Right lobe of liver (tissue), 6 donors: ENCODE measurements at regions not wholly inside any gene's neighbourhood (a gene's known extent, or its start where the extent isn't known, plus 50 kb on each side); places are given as distances from the start of the nearest gene placed in this dataset.

ENCODE experiments used
- ATAC-seq, 4 donors: fragments of 200-7000 bp; cut with Tn5 transposase; one replicate each; pipeline ENCODE4 v1.9.1; 2020; ENCODE audit warnings: mild to moderate bottlenecking in 4 of 4, moderate library complexity in 4 of 4
- DNase-seq, 3 donors: peaks; one replicate each; pipeline ENCODE4 v3.0.0-alpha.2; 2020
- H3K27ac ChIP-seq, 3 donors: fragments of 200-600 bp; one replicate each; pipeline ENCODE4 v1.8.0; 2022
- H3K27me3 ChIP-seq, 2 donors: fragments of 200-600 bp; one replicate each; pipeline ENCODE4 v1.8.0; 2022
- H3K36me3 ChIP-seq, 4 donors: fragments of 200-600 bp; sonication (generic) in 1 of 4; one replicate each; pipeline versions ENCODE4 v1.5.1 to v1.8.0; 2017 to 2022; ENCODE audit warnings: control low read depth in 1 of 4
- H3K4me1 ChIP-seq, 4 donors: fragments of 200-600 bp; sonication (generic) in 1 of 4; one replicate each; pipeline versions ENCODE4 v1.5.1 to v1.8.0; 2017 to 2022; ENCODE audit warnings: control low read depth in 1 of 4
- H3K4me3 ChIP-seq, 3 donors: fragments of 200-600 bp; one replicate each; pipeline ENCODE4 v1.8.0; 2022
- H3K9me3 ChIP-seq, 4 donors: fragments of 200-600 bp; sonication (generic) in 1 of 4; one replicate each; pipeline versions ENCODE4 v1.5.1 to v1.8.0; 2017 to 2022; ENCODE audit warnings: control low read depth in 1 of 4
- POLR2A ChIP-seq: fragments of 450-650 bp; IDR thresholded peaks from one replicate; pipeline ENCODE4 v1.6.1; 2017; ENCODE audit warnings: antibody characterized with exemption, mild to moderate bottlenecking
- WGBS: methylation state at CpG from one replicate; pipeline ENCODE4 v1.1.6; 2018; ENCODE audit warnings: low coverage, low lambda C conversion rate; ENCODE audit not compliant: insufficient coverage; ENCODE audit errors: missing lambda C conversion rate; 5-methylcytosine and 5-hydroxymethylcytosine counted together
- intact Hi-C, 2 donors: fragments of 100-400 bp; cut with DNase I; formaldehyde crosslinking; loops; one replicate each; pipeline versions ENCODE4 v1.11.2 to v1.14.1; 2022
- TF ChIP-seq, protein P1 (sequence below), 4 donors: fragments of 200-600 bp in 3 of 4; fragments of 450-650 bp in 1 of 4; IDR thresholded peaks; one replicate each; pipeline versions ENCODE4 v1.5.1 to v1.8.0; 2016 to 2022; ENCODE audit warnings: antibody characterized with exemption in 4 of 4, mild to moderate bottlenecking in 2 of 4
- donor health status: DM: no; HTN: yes; CAD: no.
- donor health status: DM: no; HTN: no; CAD: no.
- donor health status: DM: no; HTN: no; CAD: no.
- donor health status: DM: no; HTN: yes; CAD: no.
- donor health status: DM: no; HTN: yes; CAD: no.

- no peaks in the 10 kb centered on the region for H3K4me1 ChIP-seq
- intact Hi-C loops = no loop called here
- H3K27me3 ChIP-seq = no peaks in the 10 kb centered on the region
- ATAC-seq (no peak), DNase-seq (no peak)
- H3K9me3 ChIP-seq = no peaks in the 10 kb centered on the region
- 87% methylated on average over 4 of the region's 5 CpGs for WGBS
- no peak overlapping the region for H3K4me3 ChIP-seq
- no peaks in the 10 kb centered on the region for H3K36me3 ChIP-seq
- no peak for TF ChIP-seq POLR2A
- TF ChIP-seq, protein P1, sequence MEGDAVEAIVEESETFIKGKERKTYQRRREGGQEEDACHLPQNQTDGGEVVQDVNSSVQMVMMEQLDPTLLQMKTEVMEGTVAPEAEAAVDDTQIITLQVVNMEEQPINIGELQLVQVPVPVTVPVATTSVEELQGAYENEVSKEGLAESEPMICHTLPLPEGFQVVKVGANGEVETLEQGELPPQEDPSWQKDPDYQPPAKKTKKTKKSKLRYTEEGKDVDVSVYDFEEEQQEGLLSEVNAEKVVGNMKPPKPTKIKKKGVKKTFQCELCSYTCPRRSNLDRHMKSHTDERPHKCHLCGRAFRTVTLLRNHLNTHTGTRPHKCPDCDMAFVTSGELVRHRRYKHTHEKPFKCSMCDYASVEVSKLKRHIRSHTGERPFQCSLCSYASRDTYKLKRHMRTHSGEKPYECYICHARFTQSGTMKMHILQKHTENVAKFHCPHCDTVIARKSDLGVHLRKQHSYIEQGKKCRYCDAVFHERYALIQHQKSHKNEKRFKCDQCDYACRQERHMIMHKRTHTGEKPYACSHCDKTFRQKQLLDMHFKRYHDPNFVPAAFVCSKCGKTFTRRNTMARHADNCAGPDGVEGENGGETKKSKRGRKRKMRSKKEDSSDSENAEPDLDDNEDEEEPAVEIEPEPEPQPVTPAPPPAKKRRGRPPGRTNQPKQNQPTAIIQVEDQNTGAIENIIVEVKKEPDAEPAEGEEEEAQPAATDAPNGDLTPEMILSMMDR (IDR thresholded peaks at IDR 0.05) = no peak
- H3K27ac ChIP-seq = no peak overlapping the region
Measured at GRCh38 chr10:31142026-31142425, 110.4 kb upstream of the ZNF438 start.

- no peak overlapping the region for H3K27ac ChIP-seq
- TF ChIP-seq, protein P1 (IDR thresholded peaks at IDR 0.05) = no peak
- H3K4me1 ChIP-seq = no peaks in the 10 kb centered on the region
- intact Hi-C loops = no loop called here
- no peak overlapping the region for H3K4me3 ChIP-seq
- H3K27me3 ChIP-seq = no peaks in the 10 kb centered on the region
- H3K36me3 ChIP-seq = no peaks in the 10 kb centered on the region
- H3K9me3 ChIP-seq = no peaks in the 10 kb centered on the region
- DNase-seq (no peak), ATAC-seq (no peak)
- WGBS = 76% methylated on average over 3 of the region's 5 CpGs
Measured at GRCh38 chr10:31143331-31143935, 111.8 kb upstream of the ZNF438 start.

DNA sequence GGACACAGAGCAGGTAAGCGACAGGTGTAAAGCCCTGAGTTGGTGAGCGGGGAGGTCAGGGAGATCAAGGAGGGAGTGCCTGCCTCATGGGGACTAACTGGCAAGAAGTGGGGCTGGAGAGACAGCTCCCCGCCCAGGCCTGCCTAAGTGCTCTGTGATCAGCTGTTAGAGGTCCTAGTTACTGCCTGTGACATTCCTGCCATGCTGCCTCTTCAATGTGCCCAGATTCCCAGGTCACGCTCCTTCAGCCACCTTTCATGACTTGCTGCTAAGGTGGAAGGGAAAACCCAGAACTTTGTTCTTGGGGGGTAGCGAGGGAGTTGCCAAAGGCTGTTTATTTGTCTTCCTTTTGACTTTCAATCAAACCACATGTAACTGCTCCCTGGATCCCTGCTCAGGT lies 114.3 kb upstream of the ZNF438 start:
- ATAC-seq (no peak), DNase-seq (no peak)
- H3K27me3 ChIP-seq = no peaks in the 10 kb centered on the region
- no peaks in the 10 kb centered on the region for H3K36me3 ChIP-seq
- no peaks in the 10 kb centered on the region for H3K9me3 ChIP-seq
- no peak overlapping the region for H3K4me3 ChIP-seq
- 70% methylated on average over 5 of the region's 5 CpGs for WGBS
- TF ChIP-seq POLR2A = no peak
- TF ChIP-seq, protein P1 (IDR thresholded peaks at IDR 0.05) = no peak
- no peaks in the 10 kb centered on the region for H3K4me1 ChIP-seq
- H3K27ac ChIP-seq = peak overlapping the region in 1 of 3 donors; percentile 28
- intact Hi-C loops = no loop called here

- DNase-seq = no peak
- no peaks in the 10 kb centered on the region for H3K36me3 ChIP-seq
- ATAC-seq = peak; percentile 52 to 82 (median 61)
- H3K27ac ChIP-seq = peak overlapping the region in 1 of 3 donors; percentile 28
- WGBS = 31% methylated on average over 9 of the region's 21 CpGs
- H3K4me1 ChIP-seq = no peaks in the 10 kb centered on the region
- no peaks in the 10 kb centered on the region for H3K27me3 ChIP-seq
- no peak overlapping the region for H3K4me3 ChIP-seq
- intact Hi-C loops = no loop called here
- TF ChIP-seq, protein P1 (IDR thresholded peaks at IDR 0.05) = no peak
- TF ChIP-seq POLR2A = no peak
- no peaks in the 10 kb centered on the region for H3K9me3 ChIP-seq
Measured at GRCh38 chr10:31146491-31147209, 115.0 kb upstream of the ZNF438 start.
